Left colon (tissue), 2 donors: ENCODE measurements at regions not wholly inside any gene's neighbourhood (a gene's known extent, or its start where the extent isn't known, plus 50 kb on each side); places are given as distances from the start of the nearest gene placed in this dataset.

Experiments
- ATAC-seq: fragments of 200-7000 bp; cut with Tn5 transposase; one replicate; pipeline ENCODE4 v1.9.1; 2020; ENCODE audit warnings: mild to moderate bottlenecking, moderate library complexity
- DNase-seq, 2 donors: peaks; one replicate each; pipeline ENCODE4 v3.0.0-alpha.2; 2020
- intact Hi-C, 2 donors: fragments of 100-400 bp; cut with DNase I in 1 of 2; cut with micrococcal nuclease in 1 of 2; formaldehyde crosslinking; loops; one replicate each; pipeline versions ENCODE4 v1.11.2 to v1.14.0; 2022; cut with DNase I, micrococcal nuclease
- donor health status: DM: no; HTN: no; CAD: no.
- donor health status: DM: yes; HTN: yes; CAD: no.

DNA sequence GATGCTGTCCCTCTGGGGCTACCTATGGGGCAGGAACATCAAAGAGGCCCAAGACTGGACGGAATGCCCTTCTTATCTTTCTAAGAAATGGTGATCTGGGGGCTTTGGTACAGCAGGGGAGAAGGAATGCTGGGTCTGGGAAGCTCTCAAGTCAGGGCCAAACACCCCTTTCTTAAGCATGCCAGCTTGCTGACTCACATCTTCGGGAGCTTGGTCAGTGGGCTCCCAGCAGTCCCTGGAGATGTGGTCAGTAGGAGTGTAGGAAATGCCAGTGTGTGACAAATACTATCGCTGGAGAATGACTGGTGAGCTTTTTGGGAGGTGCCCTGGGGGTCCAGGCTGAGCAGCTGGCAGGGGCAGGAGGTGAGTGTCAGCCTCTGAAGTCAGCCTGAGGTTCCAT lies 105.0 kb upstream of the CDC42EP3 start:
- intact Hi-C loops, result no loop called here
- DNase-seq (no peak), ATAC-seq (no peak)

GRCh38 chr2:37779139-37779538 lies 107.7 kb upstream of the CDC42EP3 start:
- DNase-seq, result no peak
- ATAC-seq, result no peak
- intact Hi-C loops, result no loop called here

- ATAC-seq, result no peak
- intact Hi-C loops, result no loop called here
- no peak for DNase-seq
Observed at GRCh38 chr2:37779611-37780386, 108.4 kb upstream of the CDC42EP3 start.

DNA sequence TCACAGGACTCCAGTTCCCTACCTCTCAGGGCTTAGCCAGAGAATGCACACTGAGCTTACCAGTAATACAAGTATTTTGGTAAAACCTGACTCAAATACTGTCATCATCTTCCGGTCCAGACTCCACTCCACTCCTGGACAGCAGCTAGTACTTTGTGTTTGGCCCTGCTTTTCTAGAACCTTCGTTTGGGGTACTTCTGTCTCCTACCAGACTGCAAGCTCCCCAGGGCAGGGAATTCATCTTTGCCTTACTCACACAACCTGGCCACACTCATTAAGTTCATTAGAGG lies 108.9 kb upstream of the CDC42EP3 start:
- intact Hi-C loops, result no loop called here
- ATAC-seq (no peak), DNase-seq (no peak)

GRCh38 chr2:37781028-37781427 lies 109.6 kb upstream of the CDC42EP3 start:
- ATAC-seq (peak; percentile 63), DNase-seq (no peak)
- intact Hi-C loops, result no loop called here

GRCh38 chr2:37782155-37782673 lies 110.8 kb upstream of the CDC42EP3 start:
- intact Hi-C loops, result no loop called here
- DNase-seq (no peak), ATAC-seq (no peak)

- intact Hi-C loops, result no loop called here
- ATAC-seq (peak; percentile 12), DNase-seq (peak; percentile 28 to 52)
Observed at GRCh38 chr2:37782721-37783371, 111.4 kb upstream of the CDC42EP3 start.

GRCh38 chr2:37783545-37783944 lies 112.1 kb upstream of the CDC42EP3 start:
- intact Hi-C loops, result no loop called here
- DNase-seq, result no peak
- ATAC-seq, result no peak

DNA sequence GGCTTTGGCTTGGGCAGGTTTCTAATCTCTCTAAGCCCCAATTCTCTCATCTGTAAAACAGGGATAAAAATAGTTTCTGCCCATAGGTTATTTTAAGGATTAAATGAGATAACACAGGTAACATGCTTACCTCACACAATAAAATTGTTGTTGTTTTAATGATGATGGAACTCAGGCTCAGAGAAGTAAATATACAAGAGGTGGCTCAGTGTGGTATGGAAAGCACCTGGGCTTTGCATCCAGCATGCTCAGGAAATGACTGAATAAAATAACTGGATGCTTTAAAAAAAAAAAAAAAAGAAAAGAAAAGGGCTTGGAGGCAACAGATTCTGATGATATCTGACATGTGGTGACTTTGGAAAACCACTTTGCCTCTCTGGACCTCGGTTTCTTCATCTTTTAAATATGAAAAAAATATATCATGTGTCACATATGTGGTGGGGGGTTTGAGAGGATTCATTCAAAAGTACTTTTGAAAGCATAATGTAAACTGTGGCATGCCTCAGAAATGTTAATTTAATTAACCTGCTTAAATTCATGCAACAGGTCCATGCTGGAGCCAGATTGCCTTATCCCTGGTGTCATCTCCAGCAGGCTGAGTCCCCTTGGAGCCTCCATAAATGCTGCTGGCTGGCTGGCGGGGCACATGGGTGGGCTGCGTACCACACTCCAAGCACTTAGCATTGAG lies 112.8 kb upstream of the CDC42EP3 start:
- DNase-seq, result no peak
- ATAC-seq, result no peak
- intact Hi-C loops, result no loop called here

- DNase-seq, result no peak
- ATAC-seq, result no peak
- intact Hi-C loops, result no loop called here
Observed at GRCh38 chr2:37784759-37785149, 113.3 kb upstream of the CDC42EP3 start.

GRCh38 chr2:37786191-37786698 lies 114.8 kb upstream of the CDC42EP3 start:
- peak; percentile 83 for ATAC-seq
- DNase-seq, result no peak
- intact Hi-C loops, result no loop called here

DNA sequence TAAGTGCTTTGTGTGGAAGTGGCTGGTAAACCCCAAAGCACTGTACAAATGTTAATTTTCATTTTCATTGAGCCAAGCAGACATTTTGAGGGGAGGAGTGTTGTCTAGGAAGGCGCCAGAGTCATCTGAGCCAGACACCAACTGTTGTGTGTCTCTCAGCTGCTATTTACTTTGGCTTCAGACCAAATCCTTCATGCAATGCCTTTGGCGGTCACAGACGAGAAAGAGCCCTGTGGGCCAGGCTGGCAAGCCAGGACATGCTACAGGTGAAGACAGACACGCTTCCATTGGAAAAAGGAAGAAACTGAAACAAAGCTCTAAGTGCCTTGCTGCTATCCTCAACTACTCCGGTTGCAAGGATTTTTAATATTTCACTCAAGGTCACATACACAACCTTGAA lies 115.4 kb upstream of the CDC42EP3 start:
- intact Hi-C loops, result no loop called here
- peak; percentile 48 to 61 for DNase-seq
- peak; percentile 88 for ATAC-seq

- intact Hi-C loops, result no loop called here
- DNase-seq (no peak), ATAC-seq (no peak)
Observed at GRCh38 chr2:37788602-37789209, 117.3 kb upstream of the CDC42EP3 start.

DNA sequence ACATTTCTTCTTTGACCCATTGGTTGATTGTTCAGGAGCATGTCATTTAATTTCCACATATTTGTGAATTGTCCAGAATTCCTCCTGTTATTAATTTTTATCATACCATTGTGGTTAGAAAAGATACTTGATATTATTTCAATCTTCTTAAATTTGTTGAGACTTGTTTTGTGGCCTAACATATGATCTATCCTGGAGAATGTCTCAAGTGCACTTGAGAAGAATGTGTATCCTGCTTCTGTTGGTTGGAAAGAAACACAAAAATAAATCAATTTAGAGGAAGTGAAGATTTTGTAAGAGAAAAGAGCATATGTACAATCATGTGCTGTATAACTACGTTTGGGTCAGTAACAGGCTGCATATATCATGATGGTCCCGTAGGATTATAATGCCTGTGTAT lies 118.6 kb upstream of the CDC42EP3 start:
- intact Hi-C loops, result no loop called here
- ATAC-seq, result no peak
- DNase-seq, result no peak

GRCh38 chr2:37790462-37790861 lies 119.0 kb upstream of the CDC42EP3 start:
- DNase-seq (no peak), ATAC-seq (peak; percentile 23)
- intact Hi-C loops, result no loop called here

- intact Hi-C loops, result no loop called here
- DNase-seq (no peak), ATAC-seq (no peak)
Observed at GRCh38 chr2:37792366-37792765, 120.9 kb upstream of the CDC42EP3 start.

GRCh38 chr2:37793004-37793403 lies 121.6 kb upstream of the CDC42EP3 start:
- DNase-seq (no peak), ATAC-seq (no peak)
- intact Hi-C loops, result no loop called here

DNA sequence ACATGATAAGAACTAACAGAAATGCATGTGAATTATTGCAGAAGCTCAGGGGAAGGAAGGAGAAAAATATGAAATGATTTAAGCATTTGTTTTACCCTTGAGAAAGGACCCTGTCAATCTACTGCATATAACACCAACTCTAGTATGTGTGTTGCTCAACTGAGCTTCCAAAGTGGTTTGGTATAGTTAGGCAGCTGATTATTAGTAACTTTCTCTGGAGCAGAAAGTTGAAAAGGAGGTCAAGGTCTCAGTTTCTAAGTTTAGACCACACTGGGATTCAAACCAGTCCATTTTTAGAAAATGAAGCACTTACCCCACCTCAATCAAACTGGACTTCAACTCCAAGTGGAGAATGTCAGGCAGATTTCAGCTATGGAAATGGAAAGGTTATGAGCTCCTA lies 123.3 kb upstream of the CDC42EP3 start:
- ATAC-seq (no peak), DNase-seq (no peak)
- intact Hi-C loops, result no loop called here

DNA sequence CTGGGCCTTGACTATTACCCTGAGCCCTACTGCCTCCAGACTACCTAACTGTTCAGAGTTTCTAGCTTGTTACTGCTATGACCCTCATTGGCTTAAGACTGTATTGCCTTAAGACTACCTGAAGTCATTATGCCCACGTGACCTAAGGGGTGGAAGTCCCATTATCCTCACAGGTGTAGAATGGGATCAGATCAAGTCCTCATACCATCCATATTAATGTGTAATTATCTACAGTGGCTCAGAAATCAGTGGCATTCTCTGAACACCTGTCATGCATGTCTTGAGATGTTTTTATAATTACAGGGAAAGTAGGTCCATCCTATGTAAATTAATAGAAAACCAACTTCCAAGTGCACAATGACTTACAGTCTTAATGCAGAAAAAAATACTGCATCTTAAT lies 124.0 kb upstream of the CDC42EP3 start:
- DNase-seq (no peak), ATAC-seq (no peak)
- intact Hi-C loops, result no loop called here

DNA sequence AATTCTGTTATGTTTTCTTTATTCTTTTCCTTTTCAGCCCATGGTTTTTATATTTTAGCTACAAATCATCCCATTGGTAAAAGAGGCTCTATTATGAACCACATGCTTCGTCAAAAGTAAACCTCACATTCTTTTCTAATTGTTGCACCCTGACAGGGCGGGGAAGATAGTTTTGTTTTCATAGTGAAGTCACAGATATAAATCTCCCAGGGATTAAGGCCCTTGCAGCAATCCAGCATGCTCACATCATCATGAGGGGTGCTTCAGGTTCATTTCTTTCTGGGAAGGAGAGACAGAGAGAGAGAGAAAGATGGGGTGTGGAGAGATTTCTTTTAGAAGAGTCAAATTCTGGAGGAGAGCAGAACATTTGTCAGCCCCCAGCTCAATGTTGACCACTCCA lies 124.5 kb upstream of the CDC42EP3 start:
- DNase-seq, result no peak
- peak; percentile 65 for ATAC-seq
- intact Hi-C loops, result no loop called here
